ENCODE measurements at regions not wholly inside any gene's neighbourhood (a gene's known extent, or its start where the extent isn't known, plus 50 kb on each side); places are given as distances from the start of the nearest gene placed in this dataset.

- no peak for DNase-seq
Measured at GRCh38 chr14:99093532-99094517, 178.2 kb downstream of the BCL11B start.

- no peak for DNase-seq
Measured at GRCh38 chr14:99094901-99095300, 177.1 kb downstream of the BCL11B start.

- no peak for DNase-seq
Measured at GRCh38 chr14:99095369-99095768, 176.6 kb downstream of the BCL11B start.

- no peak for DNase-seq
Measured at GRCh38 chr14:99098199-99098598, 173.8 kb downstream of the BCL11B start.

GRCh38 chr14:99099051-99099787 lies 172.8 kb downstream of the BCL11B start:
- DNase-seq, result no peak

- DNase-seq, result no peak
Measured at GRCh38 chr14:99100497-99101270, 171.3 kb downstream of the BCL11B start.

GRCh38 chr14:99101855-99102461 lies 170.0 kb downstream of the BCL11B start:
- DNase-seq, result no peak

GRCh38 chr14:99116741-99117295 lies 155.2 kb downstream of the BCL11B start:
- DNase-seq, result no peak

- no peak for DNase-seq
Measured at GRCh38 chr14:99117671-99118045, 154.3 kb downstream of the BCL11B start.

GRCh38 chr14:99118046-99118721 lies 153.8 kb downstream of the BCL11B start:
- no peak for DNase-seq

- DNase-seq, result no peak
Measured at GRCh38 chr14:99118946-99119345, 153.1 kb downstream of the BCL11B start.
